ENCODE measurements at regions not wholly inside any gene's neighbourhood (a gene's known extent, or its start where the extent isn't known, plus 50 kb on each side); places are given as distances from the start of the nearest gene placed in this dataset.

DNA sequence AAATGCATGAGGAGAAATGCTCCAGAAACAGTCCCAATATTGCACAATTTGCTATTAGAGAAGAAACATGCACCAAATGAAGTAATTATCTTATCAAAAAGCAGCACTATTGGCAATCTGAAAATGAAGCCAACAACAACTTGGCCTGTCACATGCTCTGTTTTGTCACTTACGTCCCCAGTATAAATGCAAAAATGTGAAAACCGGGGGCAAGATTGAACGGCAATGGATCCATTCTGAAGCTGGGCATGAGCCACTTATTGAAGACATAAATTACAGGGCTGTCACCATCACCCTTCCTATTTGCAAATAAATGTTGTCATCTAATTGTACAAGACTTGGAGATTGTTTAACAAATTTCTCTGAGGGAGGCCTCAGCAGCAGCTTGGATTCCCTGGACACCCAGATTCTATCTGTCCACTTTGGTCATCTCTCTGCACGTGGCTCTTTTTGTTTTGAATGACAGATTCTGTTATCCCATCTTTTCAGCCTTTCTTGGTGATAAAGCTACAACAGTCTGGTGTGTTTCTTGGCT lies 180.2 kb upstream of the CDH5 start:
- TF ChIP-seq, protein P1, sequence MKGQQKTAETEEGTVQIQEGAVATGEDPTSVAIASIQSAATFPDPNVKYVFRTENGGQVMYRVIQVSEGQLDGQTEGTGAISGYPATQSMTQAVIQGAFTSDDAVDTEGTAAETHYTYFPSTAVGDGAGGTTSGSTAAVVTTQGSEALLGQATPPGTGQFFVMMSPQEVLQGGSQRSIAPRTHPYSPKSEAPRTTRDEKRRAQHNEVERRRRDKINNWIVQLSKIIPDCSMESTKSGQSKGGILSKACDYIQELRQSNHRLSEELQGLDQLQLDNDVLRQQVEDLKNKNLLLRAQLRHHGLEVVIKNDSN (IDR thresholded peaks at IDR 0.05): no peak
- no peak for TF ChIP-seq ZBTB7A (IDR thresholded peaks at IDR 0.05; ENCODE audit: low read depth)
- TF ChIP-seq, protein P2, sequence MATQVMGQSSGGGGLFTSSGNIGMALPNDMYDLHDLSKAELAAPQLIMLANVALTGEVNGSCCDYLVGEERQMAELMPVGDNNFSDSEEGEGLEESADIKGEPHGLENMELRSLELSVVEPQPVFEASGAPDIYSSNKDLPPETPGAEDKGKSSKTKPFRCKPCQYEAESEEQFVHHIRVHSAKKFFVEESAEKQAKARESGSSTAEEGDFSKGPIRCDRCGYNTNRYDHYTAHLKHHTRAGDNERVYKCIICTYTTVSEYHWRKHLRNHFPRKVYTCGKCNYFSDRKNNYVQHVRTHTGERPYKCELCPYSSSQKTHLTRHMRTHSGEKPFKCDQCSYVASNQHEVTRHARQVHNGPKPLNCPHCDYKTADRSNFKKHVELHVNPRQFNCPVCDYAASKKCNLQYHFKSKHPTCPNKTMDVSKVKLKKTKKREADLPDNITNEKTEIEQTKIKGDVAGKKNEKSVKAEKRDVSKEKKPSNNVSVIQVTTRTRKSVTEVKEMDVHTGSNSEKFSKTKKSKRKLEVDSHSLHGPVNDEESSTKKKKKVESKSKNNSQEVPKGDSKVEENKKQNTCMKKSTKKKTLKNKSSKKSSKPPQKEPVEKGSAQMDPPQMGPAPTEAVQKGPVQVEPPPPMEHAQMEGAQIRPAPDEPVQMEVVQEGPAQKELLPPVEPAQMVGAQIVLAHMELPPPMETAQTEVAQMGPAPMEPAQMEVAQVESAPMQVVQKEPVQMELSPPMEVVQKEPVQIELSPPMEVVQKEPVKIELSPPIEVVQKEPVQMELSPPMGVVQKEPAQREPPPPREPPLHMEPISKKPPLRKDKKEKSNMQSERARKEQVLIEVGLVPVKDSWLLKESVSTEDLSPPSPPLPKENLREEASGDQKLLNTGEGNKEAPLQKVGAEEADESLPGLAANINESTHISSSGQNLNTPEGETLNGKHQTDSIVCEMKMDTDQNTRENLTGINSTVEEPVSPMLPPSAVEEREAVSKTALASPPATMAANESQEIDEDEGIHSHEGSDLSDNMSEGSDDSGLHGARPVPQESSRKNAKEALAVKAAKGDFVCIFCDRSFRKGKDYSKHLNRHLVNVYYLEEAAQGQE (IDR thresholded peaks at IDR 0.05; ENCODE audit: low read depth): no peak
- TF ChIP-seq TCF12 (IDR thresholded peaks at IDR 0.05; ENCODE audit: low read depth): no peak
- TF ChIP-seq FOXM1 (IDR thresholded peaks at IDR 0.05; ENCODE audit: borderline replicate concordance, low read depth): no peak
- TF ChIP-seq YY1 (IDR thresholded peaks at IDR 0.05; ENCODE audit: low read depth): no peak
- no peak for TF ChIP-seq EGR1 (IDR thresholded peaks at IDR 0.05)
- TF ChIP-seq, protein P3, sequence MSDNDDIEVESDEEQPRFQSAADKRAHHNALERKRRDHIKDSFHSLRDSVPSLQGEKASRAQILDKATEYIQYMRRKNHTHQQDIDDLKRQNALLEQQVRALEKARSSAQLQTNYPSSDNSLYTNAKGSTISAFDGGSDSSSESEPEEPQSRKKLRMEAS (IDR thresholded peaks at IDR 0.05): no peak
- TF ChIP-seq TAF1 (IDR thresholded peaks at IDR 0.05; ENCODE audit: low read depth): no peak
- no peak for TF ChIP-seq NFIC (IDR thresholded peaks at IDR 0.05)
- TF ChIP-seq EP300 (IDR thresholded peaks at IDR 0.05; ENCODE audit: borderline replicate concordance): no peak
- TF ChIP-seq RAD21 (IDR thresholded peaks at IDR 0.05; ENCODE audit: low read depth): no peak
- TF ChIP-seq CEBPB (IDR thresholded peaks at IDR 0.05): no peak
- TF ChIP-seq TEAD4 (IDR thresholded peaks at IDR 0.05): no peak

Data from Ishikawa (cell line).